Loucy (cell line): ENCODE measurements at regions not wholly inside any gene's neighbourhood (a gene's known extent, or its start where the extent isn't known, plus 50 kb on each side); places are given as distances from the start of the nearest gene placed in this dataset.
A peak's percentile ranks its signal among the peaks of the same experiment; 100 is the strongest.

Source experiments
- H2AFZ ChIP-seq: fragments of 200-600 bp; sonication (generic); 2 replicates; pipeline ENCODE4 v1.6.0; 2016; ENCODE audit warnings: antibody characterized with exemption, mild to moderate bottlenecking, low read length, moderate library complexity
- H3F3A ChIP-seq: fragments of 200-600 bp; 2 replicates; pipeline ENCODE4 v1.6.0; 2016; ENCODE audit warnings: antibody characterized with exemption, low read depth, mild to moderate bottlenecking
- H3K27me3 ChIP-seq: fragments of 200-600 bp; sonication (generic); 2 replicates; pipeline ENCODE4 v1.6.1; 2014; ENCODE audit warnings: low read length, mild to moderate bottlenecking; ENCODE audit not compliant: insufficient read depth, poor library complexity, severe bottlenecking
- H3K36me3 ChIP-seq: fragments of 200-600 bp; sonication (generic); 2 replicates; pipeline ENCODE4 v1.6.1; 2016; ENCODE audit warnings: low read length; ENCODE audit not compliant: insufficient read depth
- H3K4me1 ChIP-seq: fragments of 200-600 bp; sonication (generic); 2 replicates; pipeline ENCODE4 v1.5.1; 2014; ENCODE audit warnings: low read length, mild to moderate bottlenecking; ENCODE audit not compliant: insufficient read depth, poor library complexity, severe bottlenecking
- H3K4me2 ChIP-seq: fragments of 200-600 bp; sonication (generic); 2 replicates; pipeline ENCODE4 v1.6.0; 2014; ENCODE audit warnings: antibody characterized with exemption, low read length, low read depth, mild to moderate bottlenecking; ENCODE audit not compliant: poor library complexity, severe bottlenecking
- H3K4me3 ChIP-seq: fragments of 200-600 bp; sonication (generic); 2 replicates; pipeline ENCODE4 v1.5.1; 2014; ENCODE audit warnings: low read length, mild to moderate bottlenecking, mixed read lengths; ENCODE audit not compliant: poor library complexity, severe bottlenecking
- H3K79me2 ChIP-seq: fragments of 200-600 bp; sonication (generic); 2 replicates; pipeline ENCODE4 v1.6.1; 2014; ENCODE audit warnings: low read length; ENCODE audit not compliant: insufficient read depth
- H3K9ac ChIP-seq: fragments of 200-600 bp; sonication (generic); 2 replicates; pipeline ENCODE4 v1.6.0; 2014; ENCODE audit warnings: mild to moderate bottlenecking, low read depth, low read length, moderate library complexity; ENCODE audit not compliant: poor library complexity, severe bottlenecking
- H3K9me2 ChIP-seq: fragments of 200-600 bp; sonication (generic); replicated peaks from 2 replicates; pipeline ENCODE4 v1.6.1; 2016; ENCODE audit warnings: low read depth, low read length, mixed read lengths
- H3K9me3 ChIP-seq: fragments of 200-600 bp; sonication (generic); 2 replicates; pipeline ENCODE4 v1.6.1; 2014; ENCODE audit warnings: mild to moderate bottlenecking, antibody characterized with exemption, low read length, low read depth; ENCODE audit not compliant: insufficient read depth
- H4K20me1 ChIP-seq: fragments of 200-600 bp; sonication (generic); 2 replicates; pipeline ENCODE4 v1.6.0; 2014; ENCODE audit warnings: antibody characterized with exemption, low read length, mild to moderate bottlenecking; ENCODE audit not compliant: insufficient read depth, poor library complexity, severe bottlenecking
- CTCF ChIP-seq: fragments of 200-600 bp; sonication (generic); conservative IDR thresholded peaks from 2 replicates; pipeline ENCODE4 v1.5.1; 2014; ENCODE audit warnings: mild to moderate bottlenecking, antibody characterized with exemption, low read length
- EZH2phosphoT487 ChIP-seq: fragments of 200-600 bp; IDR thresholded peaks from 2 replicates; pipeline ENCODE4 v1.6.1; 2018; ENCODE audit warnings: antibody characterized with exemption, mild to moderate bottlenecking, moderate library complexity, borderline replicate concordance

GRCh38 chr14:89564989-89565388 lies 148.0 kb upstream of the FOXN3 start:
- H3K9me3 ChIP-seq, result no peaks in the 10 kb centered on the region
- H2AFZ ChIP-seq, result no peak overlapping the region
- no peaks in the 10 kb centered on the region for H3K27me3 ChIP-seq
- H3K79me2 ChIP-seq, result peaks cover 33% of the 10 kb centered on the region
- H3K4me2 ChIP-seq, result no peak overlapping the region
- no peaks in the 10 kb centered on the region for H3K9me2 ChIP-seq
- no peak for TF ChIP-seq EZH2phosphoT487
- no peak for TF ChIP-seq CTCF
- H4K20me1 ChIP-seq, result peaks cover 4% of the 10 kb centered on the region
- no peaks in the 10 kb centered on the region for H3F3A ChIP-seq
- peaks cover 26% of the 10 kb centered on the region for H3K4me1 ChIP-seq
- no peak overlapping the region for H3K4me3 ChIP-seq
- H3K9ac ChIP-seq, result no peak overlapping the region
- peaks cover 8% of the 10 kb centered on the region; the same call in 1 of the 2 replicates for H3K36me3 ChIP-seq

GRCh38 chr14:89564286-89564957 lies 147.4 kb upstream of the FOXN3 start:
- Histone ChIP-seq H4K20me1 (peaks cover 4% of the 10 kb centered on the region), H3K9ac (no peak overlapping the region), H3K4me1 (peaks cover 22% of the 10 kb centered on the region), H2AFZ (no peak overlapping the region), H3K27me3 (no peaks in the 10 kb centered on the region), H3F3A (no peaks in the 10 kb centered on the region), H3K79me2 (peaks cover 30% of the 10 kb centered on the region), H3K9me3 (no peaks in the 10 kb centered on the region), H3K9me2 (no peaks in the 10 kb centered on the region), H3K36me3 (peaks cover 8% of the 10 kb centered on the region; the same call in 1 of the 2 replicates), H3K4me2 (no peak overlapping the region), H3K4me3 (no peak overlapping the region)
- TF ChIP-seq EZH2phosphoT487, result no peak
- TF ChIP-seq CTCF, result no peak

- Histone ChIP-seq H3K27me3 (no peaks in the 10 kb centered on the region), H3K9me3 (no peaks in the 10 kb centered on the region), H3K9ac (no peak overlapping the region), H4K20me1 (peaks cover 4% of the 10 kb centered on the region), H3K4me3 (no peak overlapping the region), H2AFZ (no peak overlapping the region), H3K36me3 (peaks cover 9% of the 10 kb centered on the region; the same call in 1 of the 2 replicates), H3K79me2 (peaks cover 28% of the 10 kb centered on the region), H3K4me2 (peak overlapping the region; percentile 21), H3K4me1 (peaks cover 17% of the 10 kb centered on the region), H3F3A (no peaks in the 10 kb centered on the region), H3K9me2 (no peaks in the 10 kb centered on the region)
- TF ChIP-seq EZH2phosphoT487, result no peak
- TF ChIP-seq CTCF, result no peak
Observed at GRCh38 chr14:89563471-89563870, 146.4 kb upstream of the FOXN3 start.
